ENCODE measurements at regions not wholly inside any gene's neighbourhood (a gene's known extent, or its start where the extent isn't known, plus 50 kb on each side); places are given as distances from the start of the nearest gene placed in this dataset.

DNA sequence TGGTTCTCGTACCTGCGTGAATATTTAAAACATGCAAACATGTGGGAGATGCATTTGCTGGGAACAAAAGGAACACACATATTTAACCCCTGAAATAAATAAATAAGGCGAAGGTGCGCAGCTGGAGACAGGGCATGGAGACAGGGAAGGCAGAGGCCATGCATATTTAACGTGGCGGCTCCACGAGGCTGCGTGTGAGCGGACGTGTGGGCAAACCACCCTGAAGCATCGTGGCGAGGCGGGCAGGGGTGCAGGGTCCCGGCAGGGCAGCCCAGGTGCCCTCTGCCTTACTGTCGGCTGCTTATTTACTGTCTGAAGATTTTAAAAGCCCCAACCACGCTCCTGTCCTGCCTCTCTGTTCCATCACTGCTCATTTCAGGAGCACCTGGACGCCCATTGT, 104.0 kb upstream of the ACTRT2 start:
- Histone ChIP-seq H3K9ac (ENCODE audit: low read length) (no peak overlapping the region), H2AFZ (ENCODE audit: low read depth, low read length, severe bottlenecking) (no peak overlapping the region), H3K4me2 (ENCODE audit: low read depth, low read length, poor library complexity, severe bottlenecking) (no peak overlapping the region), H3K27ac (ENCODE audit: low read depth, low read length) (no peak overlapping the region), H3K36me3 (ENCODE audit: low read length) (no peaks in the 10 kb centered on the region), H3K79me2 (ENCODE audit: insufficient read depth, low read length) (no peaks in the 10 kb centered on the region), H3K4me3 (ENCODE audit: insufficient read depth, low read length, poor library complexity, severe bottlenecking) (no peak overlapping the region), H3F3A (ENCODE audit: insufficient read depth) (no peaks in the 10 kb centered on the region), H3K9me2 (replicated peaks; ENCODE audit: insufficient read depth, low read length) (no peaks in the 10 kb centered on the region), H3K9me3 (ENCODE audit: insufficient read depth, low read length) (no peaks in the 10 kb centered on the region), H3K27me3 (ENCODE audit: low read length) (no peaks in the 10 kb centered on the region), H4K20me1 (ENCODE audit: low read depth, low read length) (no peaks in the 10 kb centered on the region)
- TF ChIP-seq, protein P1, sequence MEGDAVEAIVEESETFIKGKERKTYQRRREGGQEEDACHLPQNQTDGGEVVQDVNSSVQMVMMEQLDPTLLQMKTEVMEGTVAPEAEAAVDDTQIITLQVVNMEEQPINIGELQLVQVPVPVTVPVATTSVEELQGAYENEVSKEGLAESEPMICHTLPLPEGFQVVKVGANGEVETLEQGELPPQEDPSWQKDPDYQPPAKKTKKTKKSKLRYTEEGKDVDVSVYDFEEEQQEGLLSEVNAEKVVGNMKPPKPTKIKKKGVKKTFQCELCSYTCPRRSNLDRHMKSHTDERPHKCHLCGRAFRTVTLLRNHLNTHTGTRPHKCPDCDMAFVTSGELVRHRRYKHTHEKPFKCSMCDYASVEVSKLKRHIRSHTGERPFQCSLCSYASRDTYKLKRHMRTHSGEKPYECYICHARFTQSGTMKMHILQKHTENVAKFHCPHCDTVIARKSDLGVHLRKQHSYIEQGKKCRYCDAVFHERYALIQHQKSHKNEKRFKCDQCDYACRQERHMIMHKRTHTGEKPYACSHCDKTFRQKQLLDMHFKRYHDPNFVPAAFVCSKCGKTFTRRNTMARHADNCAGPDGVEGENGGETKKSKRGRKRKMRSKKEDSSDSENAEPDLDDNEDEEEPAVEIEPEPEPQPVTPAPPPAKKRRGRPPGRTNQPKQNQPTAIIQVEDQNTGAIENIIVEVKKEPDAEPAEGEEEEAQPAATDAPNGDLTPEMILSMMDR (IDR thresholded peaks at IDR 0.05; ENCODE audit: insufficient read depth, low read length, poor library complexity, severe bottlenecking) = no peak
- no peak for TF ChIP-seq EZH2phosphoT487 (conservative IDR thresholded peaks at IDR 0.05; ENCODE audit: low read length)

DNA sequence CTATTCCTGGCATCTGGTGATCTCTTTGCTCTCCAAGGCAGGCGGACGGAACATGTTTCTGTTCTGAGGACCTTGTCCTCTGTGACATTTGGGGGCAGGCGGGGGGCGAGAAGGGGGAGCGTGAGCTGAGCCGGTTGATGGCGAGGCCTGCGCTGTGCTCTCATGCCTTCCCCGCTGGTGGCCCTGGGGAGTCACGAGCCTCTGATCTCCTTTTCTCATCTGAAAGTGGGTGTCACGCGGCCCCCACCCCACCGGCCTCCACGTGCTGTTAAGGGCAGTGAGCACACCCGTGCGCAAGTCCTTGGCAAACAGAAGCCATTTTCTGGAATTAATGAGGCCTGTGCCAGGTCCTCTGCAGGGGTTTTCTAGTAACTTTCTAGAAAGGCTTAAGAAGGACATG, 102.8 kb upstream of the ACTRT2 start:
- Histone ChIP-seq H3K79me2 (ENCODE audit: insufficient read depth, low read length) (no peaks in the 10 kb centered on the region), H3K36me3 (ENCODE audit: low read length) (no peaks in the 10 kb centered on the region), H3K27ac (ENCODE audit: low read depth, low read length) (no peak overlapping the region), H3K9ac (ENCODE audit: low read length) (no peak overlapping the region), H3K4me3 (ENCODE audit: insufficient read depth, low read length, poor library complexity, severe bottlenecking) (no peak overlapping the region), H3F3A (ENCODE audit: insufficient read depth) (no peaks in the 10 kb centered on the region), H3K9me2 (replicated peaks; ENCODE audit: insufficient read depth, low read length) (no peaks in the 10 kb centered on the region), H3K4me2 (ENCODE audit: low read depth, low read length, poor library complexity, severe bottlenecking) (no peak overlapping the region), H4K20me1 (ENCODE audit: low read depth, low read length) (no peaks in the 10 kb centered on the region), H2AFZ (ENCODE audit: low read depth, low read length, severe bottlenecking) (no peak overlapping the region), H3K9me3 (ENCODE audit: insufficient read depth, low read length) (no peaks in the 10 kb centered on the region), H3K27me3 (ENCODE audit: low read length) (no peaks in the 10 kb centered on the region)
- TF ChIP-seq, protein P1 (IDR thresholded peaks at IDR 0.05; ENCODE audit: insufficient read depth, low read length, poor library complexity, severe bottlenecking) = no peak
- no peak for TF ChIP-seq EZH2phosphoT487 (conservative IDR thresholded peaks at IDR 0.05; ENCODE audit: low read length)

DNA sequence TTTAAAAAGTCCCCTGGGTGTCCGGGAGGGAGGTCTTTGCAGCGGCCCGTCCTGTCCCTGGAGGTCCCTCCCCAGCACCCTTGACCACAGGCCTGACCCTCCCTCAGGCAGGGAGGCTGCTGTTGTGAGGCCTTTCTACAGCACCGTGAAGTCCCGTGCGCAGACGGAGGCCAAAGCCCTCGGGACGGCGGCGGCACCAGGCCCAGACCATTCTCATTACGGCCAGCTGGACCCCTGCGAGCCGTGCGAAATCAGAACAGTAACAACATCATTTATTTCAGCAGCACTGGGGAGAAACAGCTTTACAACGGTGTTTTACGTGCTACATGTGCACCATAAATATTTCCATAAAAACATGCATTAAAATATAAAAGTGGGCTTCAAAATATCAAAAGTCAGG, 101.4 kb upstream of the ACTRT2 start:
- Histone ChIP-seq H3K79me2 (ENCODE audit: insufficient read depth, low read length) (no peaks in the 10 kb centered on the region), H3K9me3 (ENCODE audit: insufficient read depth, low read length) (no peaks in the 10 kb centered on the region), H3F3A (ENCODE audit: insufficient read depth) (no peaks in the 10 kb centered on the region), H3K27ac (ENCODE audit: low read depth, low read length) (no peak overlapping the region), H3K4me2 (ENCODE audit: low read depth, low read length, poor library complexity, severe bottlenecking) (no peak overlapping the region), H3K9me2 (replicated peaks; ENCODE audit: insufficient read depth, low read length) (no peaks in the 10 kb centered on the region), H3K9ac (ENCODE audit: low read length) (no peak overlapping the region), H4K20me1 (ENCODE audit: low read depth, low read length) (no peaks in the 10 kb centered on the region), H3K36me3 (ENCODE audit: low read length) (no peaks in the 10 kb centered on the region), H2AFZ (ENCODE audit: low read depth, low read length, severe bottlenecking) (no peak overlapping the region), H3K4me3 (ENCODE audit: insufficient read depth, low read length, poor library complexity, severe bottlenecking) (no peak overlapping the region), H3K27me3 (ENCODE audit: low read length) (no peaks in the 10 kb centered on the region)
- TF ChIP-seq, protein P1 (IDR thresholded peaks at IDR 0.05; ENCODE audit: insufficient read depth, low read length, poor library complexity, severe bottlenecking) = no peak
- no peak for TF ChIP-seq EZH2phosphoT487 (conservative IDR thresholded peaks at IDR 0.05; ENCODE audit: low read length)

Data from SU-DHL-6 (cell line).